Activated naive CD8-positive, alpha-beta T cell (primary cell): ENCODE measurements at regions not wholly inside any gene's neighbourhood (a gene's known extent, or its start where the extent isn't known, plus 50 kb on each side); places are given as distances from the start of the nearest gene placed in this dataset.
"Not testable (repeated sequence)": the region's sequence is repeated elsewhere in the genome, so short reads cannot be mapped to it uniquely, and the experiment has no call there.

Experiments
- H3K27ac Mint-ChIP-seq: one replicate; pipeline ENCODE4 v1.8.0; 2021; ENCODE audit warnings: mixed read lengths
- H3K27me3 Mint-ChIP-seq: one replicate; pipeline ENCODE4 v1.8.0; 2021; ENCODE audit warnings: mixed read lengths
- H3K36me3 Mint-ChIP-seq: one replicate; pipeline ENCODE4 v1.8.0; 2021; ENCODE audit warnings: mixed read lengths
- H3K4me1 Mint-ChIP-seq: one replicate; pipeline ENCODE4 v1.8.0; 2021; ENCODE audit warnings: low read depth, mixed read lengths
- H3K4me3 Mint-ChIP-seq: one replicate; pipeline ENCODE4 v1.8.0; 2021; ENCODE audit warnings: mild to moderate bottlenecking, mixed read lengths
- H3K9me3 Mint-ChIP-seq: one replicate; pipeline ENCODE4 v1.8.0; 2021; ENCODE audit warnings: low read depth, mixed read lengths

- H3K4me3 Mint-ChIP-seq = no peak overlapping the region
- no peaks in the 10 kb centered on the region for H3K4me1 Mint-ChIP-seq
- no peaks in the 10 kb centered on the region for H3K27me3 Mint-ChIP-seq
- peaks cover 16% of the 10 kb centered on the region for H3K9me3 Mint-ChIP-seq
- H3K27ac Mint-ChIP-seq = no peak overlapping the region
- no peaks in the 10 kb centered on the region for H3K36me3 Mint-ChIP-seq
Measured at GRCh38 chr4:189519186-189519585, 421.5 kb upstream of the FRG1 start.

GRCh38 chr4:189525304-189525703, 415.4 kb upstream of the FRG1 start:
- Mint-ChIP-seq H3K4me3 (no peak overlapping the region), H3K27me3 (no peaks in the 10 kb centered on the region), H3K36me3 (peaks cover 2% of the 10 kb centered on the region), H3K27ac (no peak overlapping the region), H3K9me3 (peaks cover 30% of the 10 kb centered on the region), H3K4me1 (no peaks in the 10 kb centered on the region)

- Mint-ChIP-seq H3K27me3 (no peaks in the 10 kb centered on the region), H3K36me3 (peaks cover 4% of the 10 kb centered on the region), H3K27ac (no peak overlapping the region), H3K4me3 (no peak overlapping the region), H3K4me1 (no peaks in the 10 kb centered on the region), H3K9me3 (peaks cover 24% of the 10 kb centered on the region)
Measured at GRCh38 chr4:189530848-189531247, 409.8 kb upstream of the FRG1 start.

GRCh38 chr4:189533603-189534002, 407.1 kb upstream of the FRG1 start:
- Mint-ChIP-seq H3K27ac (no peak overlapping the region), H3K27me3 (no peaks in the 10 kb centered on the region), H3K4me1 (no peaks in the 10 kb centered on the region), H3K36me3 (peaks cover 4% of the 10 kb centered on the region), H3K9me3 (peaks cover 21% of the 10 kb centered on the region), H3K4me3 (no peak overlapping the region)

GRCh38 chr4:189547559-189547958, 393.1 kb upstream of the FRG1 start:
- H3K4me1 Mint-ChIP-seq = no peaks in the 10 kb centered on the region
- no peak overlapping the region for H3K4me3 Mint-ChIP-seq

GRCh38 chr4:189548484-189549125, 392.1 kb upstream of the FRG1 start:
- H3K36me3 Mint-ChIP-seq = no peaks in the 10 kb centered on the region
- H3K4me1 Mint-ChIP-seq = no peaks in the 10 kb centered on the region
- H3K9me3 Mint-ChIP-seq = no peaks in the 10 kb centered on the region
- no peak overlapping the region for H3K27ac Mint-ChIP-seq
- no peak overlapping the region for H3K4me3 Mint-ChIP-seq
- no peaks in the 10 kb centered on the region for H3K27me3 Mint-ChIP-seq

More at GRCh38 chr4:189547559-189547958, 393.1 kb upstream of the FRG1 start:
- H3K27me3 Mint-ChIP-seq = no peaks in the 10 kb centered on the region
- no peak overlapping the region for H3K27ac Mint-ChIP-seq
- no peaks in the 10 kb centered on the region for H3K9me3 Mint-ChIP-seq
- no peaks in the 10 kb centered on the region for H3K36me3 Mint-ChIP-seq

- not testable (repeated sequence) for H3K36me3 Mint-ChIP-seq, H3K4me1 Mint-ChIP-seq, H3K27ac Mint-ChIP-seq, H3K4me3 Mint-ChIP-seq, H3K9me3 Mint-ChIP-seq, H3K27me3 Mint-ChIP-seq
Measured at GRCh38 chr4:189551931-189552670, 388.6 kb upstream of the FRG1 start.

- H3K36me3 Mint-ChIP-seq, H3K4me1 Mint-ChIP-seq, H3K4me3 Mint-ChIP-seq, H3K9me3 Mint-ChIP-seq, H3K27me3 Mint-ChIP-seq, H3K27ac Mint-ChIP-seq: not testable (repeated sequence)
Measured at GRCh38 chr4:189560605-189561004, 380.1 kb upstream of the FRG1 start.

GRCh38 chr4:189563751-189564150, 376.9 kb upstream of the FRG1 start:
- not testable (repeated sequence) for H3K4me3 Mint-ChIP-seq, H3K4me1 Mint-ChIP-seq, H3K9me3 Mint-ChIP-seq, H3K27ac Mint-ChIP-seq, H3K36me3 Mint-ChIP-seq, H3K27me3 Mint-ChIP-seq

GRCh38 chr4:189566271-189566670, 374.4 kb upstream of the FRG1 start:
- not testable (repeated sequence) for H3K4me3 Mint-ChIP-seq, H3K27me3 Mint-ChIP-seq, H3K36me3 Mint-ChIP-seq, H3K9me3 Mint-ChIP-seq, H3K27ac Mint-ChIP-seq, H3K4me1 Mint-ChIP-seq

- not testable (repeated sequence) for H3K36me3 Mint-ChIP-seq, H3K27me3 Mint-ChIP-seq
Measured at GRCh38 chr4:189566900-189567299, 373.8 kb upstream of the FRG1 start.

GRCh38 chr4:189579645-189580044, 361.0 kb upstream of the FRG1 start:
- H3K4me1 Mint-ChIP-seq, H3K27me3 Mint-ChIP-seq, H3K36me3 Mint-ChIP-seq, H3K27ac Mint-ChIP-seq, H3K9me3 Mint-ChIP-seq, H3K4me3 Mint-ChIP-seq: not testable (repeated sequence)

More at GRCh38 chr4:189566900-189567299, 373.8 kb upstream of the FRG1 start:
- H3K4me1 Mint-ChIP-seq, H3K27ac Mint-ChIP-seq, H3K4me3 Mint-ChIP-seq, H3K9me3 Mint-ChIP-seq: not testable (repeated sequence)

GRCh38 chr4:189586908-189587632, 353.6 kb upstream of the FRG1 start:
- H3K4me3 Mint-ChIP-seq, H3K27ac Mint-ChIP-seq, H3K9me3 Mint-ChIP-seq, H3K27me3 Mint-ChIP-seq, H3K4me1 Mint-ChIP-seq, H3K36me3 Mint-ChIP-seq: not testable (repeated sequence)

- not testable (repeated sequence) for H3K27me3 Mint-ChIP-seq, H3K27ac Mint-ChIP-seq, H3K36me3 Mint-ChIP-seq, H3K4me3 Mint-ChIP-seq, H3K4me1 Mint-ChIP-seq, H3K9me3 Mint-ChIP-seq
Measured at GRCh38 chr4:189589201-189589600, 351.5 kb upstream of the FRG1 start.

- Mint-ChIP-seq H3K4me1 (no peaks in the 10 kb centered on the region), H3K4me3 (no peak overlapping the region), H3K27ac (no peak overlapping the region), H3K27me3 (no peaks in the 10 kb centered on the region), H3K9me3 (no peaks in the 10 kb centered on the region), H3K36me3 (no peaks in the 10 kb centered on the region)
Measured at GRCh38 chr4:189592890-189593289, 347.8 kb upstream of the FRG1 start.
